GM19328 (cell line): ENCODE measurements at regions not wholly inside any gene's neighbourhood (a gene's known extent, or its start where the extent isn't known, plus 50 kb on each side); places are given as distances from the start of the nearest gene placed in this dataset.

Experiments
- ATAC-seq: cut with Tn5 transposase; IDR thresholded peaks from one replicate; pipeline ENCODE4 v1.9.1; 2021; ENCODE audit warnings: mild to moderate bottlenecking, moderate library complexity; ENCODE audit not compliant: unreplicated experiment

GRCh38 chr2:147099845-147100244, 745.0 kb upstream of the ACVR2A start:
- ATAC-seq: no peak

- no peak for ATAC-seq
Observed at GRCh38 chr2:147098940-147099339, 745.9 kb upstream of the ACVR2A start.

GRCh38 chr2:147097747-147098146, 747.1 kb upstream of the ACVR2A start:
- no peak for ATAC-seq

GRCh38 chr2:147096671-147097070, 748.2 kb upstream of the ACVR2A start:
- ATAC-seq: no peak

- no peak for ATAC-seq
Observed at GRCh38 chr2:147095376-147095775, 749.5 kb upstream of the ACVR2A start.

GRCh38 chr2:147094077-147094476, 750.8 kb upstream of the ACVR2A start:
- no peak for ATAC-seq

GRCh38 chr2:147092266-147092665, 752.6 kb upstream of the ACVR2A start:
- no peak for ATAC-seq

GRCh38 chr2:147091448-147091847, 753.4 kb upstream of the ACVR2A start:
- no peak for ATAC-seq

GRCh38 chr2:147088871-147089270, 756.0 kb upstream of the ACVR2A start:
- ATAC-seq: no peak

GRCh38 chr2:147086715-147087114, 758.1 kb upstream of the ACVR2A start:
- ATAC-seq: no peak

GRCh38 chr2:147083664-147084063, 761.2 kb upstream of the ACVR2A start:
- no peak for ATAC-seq

GRCh38 chr2:147082850-147083522, 761.8 kb upstream of the ACVR2A start:
- ATAC-seq: peak; percentile 89

GRCh38 chr2:147081831-147082230, 763.0 kb upstream of the ACVR2A start:
- ATAC-seq: no peak

- ATAC-seq: no peak
Observed at GRCh38 chr2:147076634-147077033, 768.2 kb upstream of the ACVR2A start.

GRCh38 chr2:147068071-147068470, 776.8 kb upstream of the ACVR2A start:
- no peak for ATAC-seq

- no peak for ATAC-seq
Observed at GRCh38 chr2:147067136-147067535, 777.7 kb upstream of the ACVR2A start.

GRCh38 chr2:147062073-147062472, 782.8 kb upstream of the ACVR2A start:
- no peak for ATAC-seq

GRCh38 chr2:147061269-147061668, 783.6 kb upstream of the ACVR2A start:
- ATAC-seq: no peak

- no peak for ATAC-seq
Observed at GRCh38 chr2:147057892-147058490, 786.8 kb upstream of the ACVR2A start.

GRCh38 chr2:147051814-147052213, 793.0 kb upstream of the ACVR2A start:
- ATAC-seq: no peak

- ATAC-seq: no peak
Observed at GRCh38 chr2:147051248-147051647, 793.6 kb upstream of the ACVR2A start.

GRCh38 chr2:147049957-147050356, 794.9 kb upstream of the ACVR2A start:
- no peak for ATAC-seq

- ATAC-seq: no peak
Observed at GRCh38 chr2:147046473-147046872, 798.4 kb upstream of the ACVR2A start.
